ENCODE measurements at regions not wholly inside any gene's neighbourhood (a gene's known extent, or its start where the extent isn't known, plus 50 kb on each side); places are given as distances from the start of the nearest gene placed in this dataset.

DNA sequence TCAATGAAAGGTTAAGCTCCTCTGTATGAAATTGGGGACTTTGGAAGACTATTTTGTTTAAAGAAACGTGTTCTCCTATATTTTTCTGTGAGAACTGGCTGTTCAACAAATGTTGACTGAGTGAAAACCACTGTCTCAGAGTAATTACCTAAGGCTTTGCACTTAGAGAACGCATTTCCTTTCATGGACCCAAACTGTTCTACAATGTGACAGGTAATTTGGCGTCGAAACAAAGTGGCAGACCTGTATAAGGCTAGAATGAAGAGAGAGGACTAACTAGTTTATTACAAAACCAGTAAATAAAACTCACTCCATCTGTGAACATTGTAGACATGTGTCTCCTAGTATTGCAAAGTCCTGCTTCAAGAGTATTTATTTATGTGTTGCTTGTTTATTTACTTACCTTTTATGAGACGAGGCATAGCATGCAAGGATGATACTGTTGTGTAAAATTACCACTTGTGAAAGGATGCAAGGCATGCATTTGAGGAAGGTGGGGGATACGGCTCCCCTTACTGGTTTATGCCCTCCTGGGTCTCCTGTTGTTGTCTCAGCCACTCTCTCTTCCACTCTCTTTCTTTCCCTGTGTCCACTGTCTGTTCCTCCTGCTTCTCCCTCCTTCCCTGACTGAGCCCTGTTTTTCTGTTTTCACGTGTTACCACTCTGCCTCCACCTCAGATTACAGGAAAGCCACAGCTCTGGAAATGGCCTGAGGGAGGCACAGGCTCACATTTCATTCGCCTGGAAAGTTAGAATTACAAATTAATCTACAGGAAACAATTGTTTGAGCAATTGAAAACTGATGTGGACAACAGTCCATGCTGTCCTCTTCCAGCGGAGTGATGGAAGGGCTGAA is 444.0 kb upstream of the ZNF608 start:
- intact Hi-C loops (cut with DNase I) = no loop called here
- H3K4me1 ChIP-seq = peaks cover 0 to 18% (median 8%) of the 10 kb centered on the region in 4 donors
- no peak for DNase-seq (ENCODE audit: extremely low spot score)
- no peaks in the 10 kb centered on the region for H3K27me3 ChIP-seq
- 81% methylated on average over 9 of the region's 9 CpGs for WGBS
- H3K36me3 ChIP-seq = no peaks in the 10 kb centered on the region
- H3K27ac ChIP-seq (replicated peaks in 1 of 4) = no peak overlapping the region
- no peak for TF ChIP-seq EP300 (IDR thresholded peaks at IDR 0.05)
- no peak for TF ChIP-seq CTCF (IDR thresholded peaks at IDR 0.05)
- no peak for TF ChIP-seq POLR2A (IDR thresholded peaks at IDR 0.05; ENCODE audit: low read depth)
- no peak for TF ChIP-seq POLR2AphosphoS5 (IDR thresholded peaks at IDR 0.05)
- no peak overlapping the region for H3K4me3 ChIP-seq
- H3K9me3 ChIP-seq = no peaks in the 10 kb centered on the region

DNA sequence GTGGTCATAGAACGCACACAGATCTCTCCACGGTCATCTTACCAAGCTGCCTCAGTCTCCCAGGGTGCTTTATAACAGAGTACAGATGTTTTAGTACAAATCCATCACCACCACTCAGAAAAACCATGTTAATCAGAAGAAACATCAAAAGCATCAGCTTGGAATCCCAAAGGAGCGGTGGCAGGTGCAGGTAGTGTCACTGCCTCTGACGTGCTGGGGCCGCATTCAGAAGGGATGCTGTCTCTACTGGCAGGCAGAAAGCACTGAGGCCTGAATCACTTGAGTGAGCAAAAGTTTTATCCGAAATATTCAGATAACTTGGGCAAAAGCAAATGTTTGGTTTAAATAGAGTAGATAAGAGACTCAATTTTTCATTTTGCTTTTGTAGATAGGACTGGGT is 448.4 kb upstream of the ZNF608 start:
- WGBS = 94% methylated on average over 6 of the region's 6 CpGs

DNA sequence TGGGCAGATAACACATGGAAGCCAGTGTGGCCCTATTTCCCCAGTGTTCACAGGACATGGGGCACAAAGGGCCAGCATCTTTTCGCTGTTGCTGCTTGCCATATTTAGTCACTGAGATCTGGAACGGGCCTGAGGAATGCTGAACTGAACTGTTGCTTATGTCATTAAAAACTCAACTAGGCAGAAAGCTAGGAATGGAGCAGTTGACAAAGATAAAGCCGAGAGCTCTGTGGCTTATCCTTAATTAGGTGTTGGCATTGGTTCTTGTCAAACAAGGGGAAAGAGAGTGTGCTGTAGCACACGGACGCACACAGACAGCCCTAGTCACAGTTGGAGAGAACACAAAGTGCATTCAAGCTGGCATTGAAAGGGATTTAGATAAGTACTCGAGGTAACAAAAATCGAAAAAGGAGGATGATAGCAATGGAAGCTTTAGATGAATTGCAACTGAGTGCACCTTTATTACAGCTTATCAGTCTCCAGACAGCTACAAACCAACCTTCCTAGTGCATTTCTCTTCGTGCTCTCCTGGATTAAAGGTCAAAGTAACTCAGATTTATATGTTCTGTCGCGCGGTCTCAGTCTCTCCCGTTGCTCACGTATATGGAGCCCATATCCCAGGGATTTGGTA is 450.2 kb upstream of the ZNF608 start:
- WGBS = 51% methylated on average over 13 of the region's 13 CpGs
- peak overlapping the region; percentile 50 to 70 (median 64) for H3K27ac ChIP-seq (replicated peaks in 1 of 4)
- peaks cover 18 to 53% (median 45%) of the 10 kb centered on the region in 4 donors for H3K4me1 ChIP-seq
- intact Hi-C loops (cut with DNase I) = no loop called here
- H3K27me3 ChIP-seq = no peaks in the 10 kb centered on the region
- peak overlapping the region in 2 of 4 donors; percentile 4 to 20 for H3K4me3 ChIP-seq
- H3K36me3 ChIP-seq = no peaks in the 10 kb centered on the region
- TF ChIP-seq CTCF (IDR thresholded peaks at IDR 0.05) (no peak), POLR2AphosphoS5 (IDR thresholded peaks at IDR 0.05) (peak in 1 of 2 donors; percentile 20)
- DNase-seq (ENCODE audit: extremely low spot score) = no peak
- no peaks in the 10 kb centered on the region for H3K9me3 ChIP-seq

More for the DNA sequence above, 448.4 kb upstream of the ZNF608 start:
- Histone ChIP-seq H3K4me3 (no peak overlapping the region), H3K9me3 (no peaks in the 10 kb centered on the region), H3K4me1 (peaks cover 15 to 43% (median 33%) of the 10 kb centered on the region in 4 donors), H3K27me3 (no peaks in the 10 kb centered on the region), H3K27ac (replicated peaks in 1 of 4) (no peak overlapping the region), H3K36me3 (no peaks in the 10 kb centered on the region)
- intact Hi-C loops (cut with DNase I) = no loop called here
- DNase-seq (ENCODE audit: extremely low spot score) = no peak
- TF ChIP-seq CTCF (IDR thresholded peaks at IDR 0.05) (no peak), POLR2AphosphoS5 (IDR thresholded peaks at IDR 0.05) (no peak), POLR2A (IDR thresholded peaks at IDR 0.05; ENCODE audit: low read depth) (no peak), EP300 (IDR thresholded peaks at IDR 0.05) (no peak)

DNA sequence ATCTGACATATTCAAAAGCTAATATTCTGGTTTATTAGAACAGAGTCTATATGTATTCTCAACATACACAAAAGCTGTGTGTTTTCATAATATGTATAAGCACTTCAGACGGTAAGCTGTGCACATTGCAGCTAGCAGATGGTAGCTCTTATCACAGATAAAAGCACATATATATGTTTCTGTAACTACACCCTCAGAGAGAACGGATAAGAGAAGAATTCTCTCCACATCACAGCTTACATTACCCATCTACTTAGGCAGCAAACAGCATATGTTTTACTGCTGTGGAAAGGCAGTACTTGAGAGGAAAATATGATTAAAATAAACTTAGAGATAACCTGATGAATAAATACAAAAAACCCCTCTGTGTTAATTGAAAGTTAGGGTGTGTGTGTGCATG is 450.9 kb upstream of the ZNF608 start:
- WGBS = 66% methylated on average over 2 of the region's 2 CpGs
- Histone ChIP-seq H3K4me1 (peaks cover 18 to 53% (median 45%) of the 10 kb centered on the region in 4 donors), H3K27me3 (no peaks in the 10 kb centered on the region), H3K27ac (replicated peaks in 1 of 4) (peak overlapping the region in 1 of 4 donors; percentile 68), H3K4me3 (no peak overlapping the region), H3K9me3 (no peaks in the 10 kb centered on the region), H3K36me3 (no peaks in the 10 kb centered on the region)
- intact Hi-C loops (cut with DNase I) = no loop called here
- DNase-seq (ENCODE audit: extremely low spot score) = no peak
- no peak for TF ChIP-seq CTCF (IDR thresholded peaks at IDR 0.05)
- TF ChIP-seq POLR2A (IDR thresholded peaks at IDR 0.05; ENCODE audit: low read depth) = no peak

Measured in esophagus muscularis mucosa (tissue), 4 donors.